M059J (cell line): ENCODE measurements at regions not wholly inside any gene's neighbourhood (a gene's known extent, or its start where the extent isn't known, plus 50 kb on each side); places are given as distances from the start of the nearest gene placed in this dataset.
"Not testable (repeated sequence)": the region's sequence is repeated elsewhere in the genome, so short reads cannot be mapped to it uniquely, and the experiment has no call there.

ENCODE experiments used
- DNase-seq: peaks from one replicate; pipeline ENCODE4 v3.0.0-alpha.2; 2012; ENCODE audit warnings: low read depth

DNA sequence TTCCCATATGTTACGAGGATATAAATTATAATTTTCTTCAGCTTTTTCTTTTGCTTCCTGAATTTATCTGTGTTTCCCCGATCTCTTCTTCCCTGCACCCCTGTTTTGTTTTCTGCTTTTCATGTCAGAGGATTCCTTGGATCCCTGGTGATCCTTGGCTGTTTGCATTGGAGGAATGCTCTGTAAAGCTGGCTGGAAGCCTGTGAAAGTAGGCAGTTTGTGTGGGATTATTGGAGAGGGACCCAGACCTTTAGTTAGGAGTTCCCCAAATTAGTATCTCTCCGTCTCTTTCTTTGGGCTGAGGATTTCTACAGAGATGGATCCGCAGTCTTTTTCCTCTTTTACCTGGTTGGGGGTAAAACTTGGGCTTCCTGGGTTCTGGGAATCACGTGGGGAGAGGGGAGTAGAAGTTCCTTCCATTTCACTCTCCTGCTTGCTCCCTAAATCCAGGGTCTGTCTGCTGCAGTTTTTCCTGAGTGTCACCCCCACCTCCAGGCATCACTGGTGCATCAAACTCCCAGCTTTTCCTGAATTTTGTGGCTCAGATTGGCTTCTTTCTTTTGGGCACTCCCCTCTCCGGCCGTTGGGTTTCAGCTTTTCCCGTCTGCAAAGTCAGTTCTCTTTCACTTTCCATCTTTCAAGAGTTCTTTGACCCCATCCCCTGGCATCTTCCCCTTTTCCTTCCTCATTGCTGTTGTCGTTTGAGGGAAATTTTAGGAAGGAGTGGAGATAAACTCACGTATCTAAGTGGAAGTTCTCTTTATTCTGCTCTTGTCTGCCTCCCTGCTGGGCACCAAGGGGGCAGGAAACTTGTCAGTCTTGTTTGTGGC is 79.1 kb upstream of the ALX4 start:
- DNase-seq: no peak

DNA sequence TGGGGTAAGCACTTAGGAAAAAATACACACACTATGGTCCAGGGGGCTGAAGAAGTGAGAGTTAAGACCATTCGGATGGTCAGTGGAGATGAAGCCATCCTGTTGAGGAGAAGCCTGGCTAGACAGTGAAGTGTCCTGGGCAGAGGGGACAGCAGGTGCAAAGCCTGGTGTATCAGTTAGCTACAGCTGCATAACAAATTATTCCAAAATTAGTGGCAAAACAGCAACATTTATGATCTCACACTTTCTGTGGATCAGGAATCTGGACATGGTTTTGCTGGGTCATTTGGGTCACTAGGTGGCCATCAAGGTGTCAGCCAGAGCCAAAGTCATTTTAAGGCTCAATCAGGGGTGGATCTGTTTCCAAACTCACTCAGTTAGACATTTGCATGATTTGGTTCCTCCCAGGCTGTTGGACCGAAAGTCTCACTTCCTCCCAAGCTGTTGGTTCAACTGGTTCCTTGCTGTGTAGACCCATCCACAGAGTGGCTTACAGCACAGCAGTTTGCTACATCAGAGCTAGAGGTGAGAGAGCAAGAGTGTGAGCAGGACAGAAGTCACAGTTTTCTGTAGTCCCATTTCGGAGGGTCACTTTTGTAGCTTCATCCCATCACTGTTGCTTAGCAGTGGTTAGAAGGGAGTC is 80.1 kb upstream of the ALX4 start:
- no peak for DNase-seq

DNA sequence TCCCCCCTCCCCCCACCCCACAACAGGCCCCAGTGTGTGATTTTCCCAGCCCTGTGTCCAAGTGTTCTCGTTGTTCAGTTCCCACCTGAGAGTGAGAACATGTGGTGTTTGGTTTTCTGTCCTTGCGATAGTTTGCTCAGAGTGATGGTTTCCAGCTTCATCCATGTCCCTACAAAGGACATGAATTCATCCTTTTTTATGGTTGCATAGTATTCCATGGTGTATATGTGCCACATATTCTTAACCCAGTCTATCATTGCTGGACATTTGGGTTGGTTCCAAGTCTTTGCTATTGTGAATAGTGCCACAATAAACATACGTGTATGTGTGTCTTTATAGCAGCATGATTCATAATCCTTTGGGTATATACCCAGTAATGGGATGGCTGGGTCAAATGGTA is 81.1 kb upstream of the ALX4 start:
- DNase-seq: not testable (repeated sequence)

DNA sequence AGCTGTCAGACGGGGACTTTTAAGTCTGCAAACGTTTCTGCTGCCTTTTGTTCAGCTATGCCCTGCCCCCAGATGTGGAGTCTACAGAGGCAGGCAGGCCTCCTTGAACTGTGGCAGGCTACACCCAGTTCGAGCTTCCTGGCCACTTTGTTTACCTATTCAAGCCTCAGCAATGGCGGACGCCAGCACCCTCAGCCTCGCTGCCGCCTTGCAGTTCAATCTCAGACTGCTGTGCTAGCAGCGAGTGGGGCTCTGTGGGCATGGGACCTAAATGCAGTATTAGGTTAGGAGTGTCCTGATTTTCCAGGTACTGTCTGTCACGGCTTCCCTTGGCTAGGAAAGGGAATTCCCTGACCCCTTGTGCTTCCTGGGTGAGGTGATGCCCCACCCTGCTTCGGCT is 86.8 kb upstream of the ALX4 start:
- DNase-seq: not testable (repeated sequence)

DNA sequence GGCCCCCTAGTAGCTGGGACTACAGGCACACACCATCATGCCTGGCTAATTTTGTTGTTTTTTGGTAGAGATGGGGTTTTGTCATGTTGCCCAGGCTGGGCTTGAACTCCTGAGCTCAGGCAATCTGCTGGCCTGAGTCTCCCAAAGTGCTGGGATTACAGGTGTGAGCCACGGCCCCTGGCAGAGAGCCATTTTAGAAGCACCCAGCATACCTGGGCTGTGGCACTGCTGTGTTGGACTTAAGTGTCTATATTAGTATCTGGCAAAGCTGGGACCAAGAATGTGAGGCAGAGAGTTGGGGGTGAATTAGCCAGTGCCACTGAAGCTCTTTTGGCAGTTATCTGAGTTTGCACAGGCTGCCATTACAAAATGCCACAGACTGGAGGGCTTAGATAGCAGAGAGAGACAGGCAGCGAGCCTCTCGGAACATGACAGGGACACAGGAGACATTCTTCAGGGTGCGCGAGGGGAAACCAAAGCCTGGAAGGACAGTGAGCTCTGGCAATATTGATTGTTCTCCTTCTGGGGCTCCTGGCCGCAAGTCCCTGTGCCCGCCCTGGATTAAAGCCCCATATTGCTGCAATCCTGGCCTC is 87.7 kb upstream of the ALX4 start:
- DNase-seq: no peak

DNA sequence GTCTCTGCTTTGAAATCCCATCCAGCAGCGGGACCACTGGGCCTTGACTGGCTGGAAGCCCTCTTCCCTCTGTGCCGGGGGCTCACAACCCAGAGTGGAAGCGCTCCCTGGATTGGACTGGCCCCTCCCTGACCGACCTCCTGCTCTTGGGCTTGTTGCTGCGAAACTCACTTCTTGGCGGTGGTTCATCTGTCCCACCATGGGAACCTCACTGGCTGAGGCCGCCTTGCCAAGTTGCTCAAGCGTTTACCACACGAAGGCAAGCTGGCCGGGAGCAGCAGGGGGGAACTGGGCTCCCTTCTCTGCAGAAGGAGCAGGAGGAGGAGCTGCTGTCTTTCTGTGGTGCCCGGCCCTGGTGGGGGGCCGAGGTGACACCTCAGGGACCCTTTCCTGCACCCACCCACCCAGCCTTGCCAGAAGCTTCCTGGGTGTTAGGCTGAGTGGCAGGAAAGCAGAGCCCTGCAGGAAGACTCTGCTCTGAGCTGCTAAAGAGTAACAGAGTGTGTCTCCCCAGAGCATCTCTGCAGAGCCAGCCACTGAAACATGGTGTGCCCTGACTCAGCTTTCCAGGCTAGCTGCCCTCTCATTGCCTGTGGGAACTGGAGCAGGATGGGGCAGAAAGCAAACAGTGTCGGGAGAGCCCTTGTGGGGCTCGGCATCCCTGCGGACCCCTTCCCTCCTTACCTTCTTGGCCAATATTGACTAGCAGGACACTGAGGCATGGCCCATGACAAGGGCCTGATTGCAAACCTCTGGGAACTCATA is 88.5 kb upstream of the ALX4 start:
- no peak for DNase-seq

DNA sequence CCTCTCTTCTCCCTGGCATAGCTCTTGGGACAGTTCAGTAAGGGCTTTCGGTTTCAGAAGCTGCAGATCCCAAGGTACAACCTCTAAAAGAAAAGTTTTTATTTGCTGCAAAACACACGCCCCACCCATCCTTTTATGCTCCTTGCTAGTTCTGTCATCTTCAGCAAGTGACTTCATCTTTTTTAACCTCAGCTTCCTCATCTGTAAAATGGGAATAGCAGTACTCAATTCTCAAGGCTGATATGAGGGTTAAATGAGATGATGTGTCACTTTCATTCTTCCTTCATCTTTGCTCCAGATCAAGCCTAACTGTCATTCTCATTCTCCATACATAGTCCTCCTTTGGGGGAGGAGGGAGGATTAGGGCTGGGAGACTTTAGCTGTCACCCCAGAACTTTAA is 90.0 kb upstream of the ALX4 start:
- DNase-seq: no peak

DNA sequence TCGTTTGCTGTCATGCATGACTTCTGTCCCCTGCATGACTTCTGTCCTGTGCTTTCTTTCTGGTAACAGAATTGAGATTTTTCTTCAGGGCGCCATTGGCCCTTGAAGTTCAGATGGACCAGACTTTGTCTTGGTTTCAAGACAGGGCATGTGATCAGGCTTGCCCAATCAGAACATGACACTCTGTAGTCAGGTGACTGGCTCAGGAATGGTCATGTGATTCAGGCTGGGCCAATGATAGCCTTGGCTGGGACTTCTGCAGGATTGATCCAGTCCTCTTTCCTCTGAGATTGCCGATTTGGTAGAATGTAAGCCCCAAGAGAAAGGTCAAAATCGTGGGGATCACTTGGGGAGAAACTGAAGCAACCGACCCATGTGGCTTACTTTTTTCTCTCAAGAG is 90.5 kb upstream of the ALX4 start:
- DNase-seq: no peak

DNA sequence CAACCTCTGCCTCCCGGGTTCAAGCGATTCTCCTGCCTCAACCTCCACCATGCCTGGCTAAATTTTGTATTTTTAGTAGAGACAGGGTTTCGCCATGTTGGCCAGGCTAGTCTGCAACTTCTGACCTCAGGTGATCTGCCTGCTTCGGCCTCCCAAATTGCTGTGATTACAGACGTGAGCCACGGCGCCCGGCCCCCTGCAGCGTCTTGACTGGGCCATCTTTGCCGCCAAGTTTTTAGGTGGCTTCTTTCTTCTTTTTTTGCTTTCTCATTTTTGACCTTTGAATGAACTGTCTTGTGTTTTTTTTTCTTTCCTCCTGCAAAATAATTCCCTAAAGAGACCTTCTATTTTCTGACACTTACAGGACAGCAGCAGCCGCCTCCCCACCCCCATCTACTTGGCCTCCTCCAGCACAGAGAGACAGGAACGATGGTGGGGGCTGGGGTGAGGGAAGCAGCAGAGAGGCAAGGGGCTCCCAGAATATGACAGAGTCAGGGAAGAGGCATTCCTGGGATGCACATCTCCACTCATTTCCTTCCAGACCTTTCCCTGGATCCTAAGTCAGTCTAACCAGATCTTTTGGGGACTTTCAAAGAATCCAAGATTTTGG is 92.6 kb upstream of the ALX4 start:
- no peak for DNase-seq

DNA sequence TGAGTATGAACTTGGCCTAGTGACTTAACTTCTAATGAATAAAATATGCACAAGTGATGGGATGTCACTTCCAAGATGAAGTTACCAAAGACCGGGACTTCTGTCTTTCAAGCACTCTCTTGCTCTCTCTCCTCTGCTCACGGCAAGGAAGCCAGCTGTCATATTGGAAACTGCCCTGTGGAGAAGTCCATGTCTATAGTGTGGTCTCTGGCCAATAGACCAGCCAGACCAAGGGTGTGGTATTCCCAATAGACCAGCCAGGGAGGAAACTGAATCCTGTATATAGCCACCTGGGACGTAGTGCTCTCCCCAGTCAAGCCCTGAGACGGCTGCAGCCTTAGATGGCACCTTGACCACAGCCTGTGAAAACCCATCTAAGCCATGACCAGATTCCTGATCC is 93.2 kb upstream of the ALX4 start:
- no peak for DNase-seq

DNA sequence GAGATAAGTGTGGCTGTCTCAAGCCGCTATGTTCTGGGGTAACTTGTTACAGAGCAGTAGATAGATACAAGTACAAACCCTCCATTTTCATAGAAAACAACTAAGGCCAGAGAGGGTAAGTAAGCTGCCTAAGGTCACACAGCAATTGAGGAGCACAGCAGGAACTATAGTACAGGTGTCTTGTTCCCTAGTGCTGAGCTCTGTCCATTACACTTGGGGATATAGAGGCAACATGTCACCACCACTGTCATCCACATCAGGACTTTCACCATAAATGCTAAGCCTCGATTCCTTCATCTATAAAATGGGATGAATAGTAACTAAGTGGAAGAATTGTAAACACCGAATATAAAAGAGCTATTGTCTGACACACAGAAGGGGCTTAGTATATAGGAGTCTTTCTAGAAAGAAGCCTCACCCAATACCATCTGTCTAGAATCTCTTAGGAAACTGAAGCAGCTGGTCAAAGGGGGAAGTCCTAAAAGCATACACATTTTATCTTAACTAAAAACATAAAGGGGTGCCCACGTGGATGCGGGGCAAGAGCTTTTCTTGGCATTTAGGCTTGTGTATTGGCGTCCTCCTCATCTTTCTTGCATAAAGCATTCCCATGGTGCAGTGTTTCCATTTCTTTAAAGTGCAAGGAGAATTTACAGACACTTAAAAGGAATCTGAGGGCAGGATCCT is 93.8 kb upstream of the ALX4 start:
- no peak for DNase-seq

DNA sequence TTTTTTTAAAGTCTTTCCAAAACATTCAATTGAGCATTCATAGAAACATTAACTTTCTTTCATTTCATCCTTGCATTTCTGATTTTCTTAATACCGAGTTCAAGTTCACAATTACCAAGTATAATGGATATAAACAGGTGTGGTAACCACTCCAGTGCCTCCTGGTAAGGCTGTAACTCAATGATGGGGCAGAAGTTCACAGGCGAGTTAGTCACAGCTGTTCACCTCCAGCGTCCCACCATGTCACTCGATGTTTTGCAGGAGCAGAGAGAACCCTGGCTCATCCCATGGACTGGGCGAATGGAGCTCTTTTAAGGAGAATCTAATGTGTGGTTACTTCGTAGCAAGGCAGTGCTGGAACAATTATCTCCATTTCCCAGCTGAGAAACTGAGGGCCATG is 94.4 kb upstream of the ALX4 start:
- DNase-seq: no peak

DNA sequence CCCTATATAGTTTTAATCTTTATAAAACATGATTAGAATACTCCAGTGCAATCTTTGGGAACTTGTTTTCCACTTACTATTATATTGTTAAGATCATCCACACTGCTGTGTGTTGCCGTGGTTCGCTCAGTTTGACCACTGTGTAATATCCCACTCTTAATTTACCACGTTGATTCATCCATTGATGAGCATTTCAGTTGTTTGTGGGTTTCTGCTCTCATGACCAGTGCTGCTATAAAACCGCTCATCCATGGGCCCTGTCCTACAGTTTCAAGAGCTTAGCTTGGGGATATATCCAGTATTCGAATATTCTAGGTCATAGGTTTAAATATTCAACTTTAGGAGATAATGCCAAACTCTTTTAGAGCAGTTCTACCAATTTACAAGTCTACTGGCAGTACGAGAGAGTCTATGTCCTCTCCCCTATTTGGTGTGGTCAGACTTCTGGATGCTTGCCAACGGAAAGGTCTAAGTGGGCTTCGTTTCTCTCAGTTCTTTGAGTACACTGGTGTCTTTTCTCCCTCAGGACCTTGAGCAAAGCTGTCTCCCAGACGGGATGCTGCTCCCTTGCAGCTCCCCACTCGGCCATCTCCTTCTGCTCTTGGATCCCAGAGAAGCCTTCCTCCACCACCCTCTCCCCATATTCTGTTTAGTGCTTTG is 94.9 kb upstream of the ALX4 start:
- DNase-seq: no peak

DNA sequence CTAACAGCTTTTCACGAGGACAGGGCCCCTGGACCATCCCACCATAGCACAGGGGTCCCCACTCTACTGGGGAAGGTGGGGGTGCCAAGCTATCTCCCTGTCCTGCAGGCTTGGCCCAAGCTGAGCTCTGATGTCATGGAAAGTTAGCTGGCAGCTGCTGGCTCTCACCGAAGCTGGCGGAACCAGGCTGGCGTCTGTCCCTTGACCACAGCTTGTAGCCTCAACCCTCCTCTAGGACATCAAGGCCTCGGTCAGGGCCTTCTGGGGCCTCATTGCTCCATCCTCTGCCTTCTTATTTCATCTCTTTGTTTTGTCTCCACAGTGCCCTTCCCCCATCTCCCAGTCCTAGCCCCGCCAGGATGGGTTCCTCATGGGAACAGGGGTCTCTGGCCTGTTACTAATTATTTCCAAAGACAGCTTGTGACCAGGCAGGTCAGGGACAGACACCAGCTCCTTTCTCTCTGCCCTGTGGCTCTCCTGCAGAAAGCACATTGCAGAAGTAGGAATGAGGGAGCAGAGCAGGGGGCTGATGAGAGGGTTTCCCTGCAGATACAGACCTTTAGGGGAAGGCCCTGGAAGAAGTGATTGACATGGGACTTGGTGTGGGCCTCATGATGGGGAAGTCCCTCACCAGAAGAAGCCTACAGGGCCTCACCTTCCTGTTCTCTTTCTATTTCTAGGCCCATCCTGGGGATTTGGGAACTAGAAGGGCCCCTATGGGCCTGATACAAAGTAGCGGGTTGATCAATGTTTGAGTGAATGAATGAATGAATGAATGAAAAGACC is 97.5 kb upstream of the ALX4 start:
- DNase-seq: no peak

DNA sequence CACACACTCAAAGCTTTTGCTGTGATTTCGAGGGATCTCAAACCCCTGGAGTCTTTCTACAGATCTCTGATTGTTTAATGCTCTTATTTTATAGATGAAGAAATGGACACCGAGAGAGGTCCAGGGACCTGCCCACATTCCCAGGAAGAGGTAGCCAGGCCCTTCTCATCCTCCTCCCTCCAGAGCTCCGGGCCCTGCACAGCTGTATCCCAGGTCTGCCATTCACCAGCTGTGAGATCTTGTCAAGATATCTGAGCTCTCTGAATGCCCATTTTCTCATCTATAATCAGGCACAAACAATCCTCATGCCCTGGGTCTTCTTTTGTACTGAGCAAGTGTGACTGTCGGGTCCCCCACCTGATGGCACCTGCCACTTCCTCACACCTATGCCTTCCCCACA is 98.2 kb upstream of the ALX4 start:
- no peak for DNase-seq

DNA sequence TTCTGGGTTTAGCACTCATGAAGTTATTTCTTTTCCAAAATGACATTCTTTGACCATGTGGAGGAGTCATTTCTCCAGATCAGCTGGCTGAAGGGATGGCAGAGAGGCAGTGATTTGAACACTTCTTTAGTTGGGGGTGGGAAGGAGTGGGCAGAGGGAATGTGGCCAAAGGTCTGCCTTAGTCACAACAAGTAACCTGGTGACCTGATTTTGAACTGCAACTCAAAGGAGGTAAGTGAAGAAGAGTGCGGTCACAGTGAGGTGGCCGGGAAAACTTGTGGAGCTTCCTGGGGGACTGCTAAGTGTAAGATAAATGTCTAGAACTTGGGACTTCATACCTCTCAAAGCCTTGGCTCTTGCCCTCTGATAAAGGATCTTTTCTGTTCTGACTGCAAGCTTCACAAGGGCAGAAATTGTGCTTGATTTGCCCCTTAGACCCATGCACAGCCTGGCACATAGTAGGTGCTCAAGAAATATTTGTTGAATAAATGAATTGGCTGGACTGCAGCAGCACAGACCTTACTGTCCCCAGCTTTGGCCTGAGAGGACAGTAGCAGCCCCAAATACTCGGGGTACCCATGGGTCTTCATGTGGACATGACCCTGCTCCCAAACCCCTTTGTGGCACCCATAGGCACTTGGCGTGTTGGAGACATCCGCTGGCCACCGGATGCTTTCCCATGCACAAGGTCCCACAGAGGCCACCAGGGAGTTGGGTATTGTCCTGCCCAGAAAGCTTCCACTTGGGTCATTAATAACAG is 99.0 kb upstream of the ALX4 start:
- no peak for DNase-seq

DNA sequence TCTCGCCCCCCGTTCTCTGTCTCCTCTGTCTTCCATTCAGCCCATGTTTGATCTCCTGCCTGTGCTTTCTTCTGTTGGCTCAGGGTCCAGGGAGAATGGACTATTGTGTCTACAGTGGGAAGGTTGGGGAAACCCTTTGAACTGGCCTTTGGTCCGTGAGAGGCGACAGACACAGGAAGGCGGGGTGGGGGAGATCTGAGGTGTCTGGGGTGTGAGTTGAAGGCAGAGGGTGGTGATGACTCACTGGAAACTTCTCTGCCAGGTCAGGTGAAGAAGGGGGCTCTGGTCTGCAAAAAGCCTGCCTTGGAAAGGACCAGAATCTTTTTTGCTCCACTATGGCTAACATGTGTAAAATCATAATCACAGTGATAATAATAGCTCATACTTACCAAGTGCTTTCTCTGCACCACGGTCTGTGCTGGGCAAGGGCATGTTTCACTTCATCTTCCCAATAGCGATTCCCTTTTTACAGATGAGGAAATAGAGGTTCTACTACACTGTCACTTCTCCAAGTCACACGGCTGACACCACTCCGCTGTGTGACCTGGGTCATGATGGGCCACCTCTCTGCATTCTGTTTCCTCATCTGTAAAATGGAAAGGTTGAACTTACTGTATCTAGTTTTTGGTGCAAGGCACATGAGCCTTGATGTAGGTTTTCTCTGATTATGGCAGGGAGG is 99.8 kb upstream of the ALX4 start:
- no peak for DNase-seq

DNA sequence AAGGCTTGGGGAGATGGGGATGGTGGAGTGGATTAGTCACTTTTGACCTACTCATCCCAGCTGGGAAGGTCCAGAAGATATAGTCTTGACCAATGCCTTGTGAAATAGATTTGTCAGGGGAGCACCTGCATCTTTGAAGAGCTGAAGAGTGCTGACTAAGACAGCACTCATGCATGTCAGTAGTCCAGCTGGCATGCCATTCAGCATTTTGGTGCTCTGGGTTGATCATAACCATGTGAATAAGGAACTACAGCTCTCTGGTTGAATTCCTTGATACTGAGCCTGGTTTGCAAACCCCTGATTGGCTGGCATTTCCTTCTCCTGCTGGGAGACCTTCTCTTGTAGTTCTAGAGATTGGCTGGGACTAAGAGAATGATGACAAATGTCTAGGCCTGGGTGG is 106.8 kb upstream of the ALX4 start:
- DNase-seq: no peak
